ENCODE measurements at regions not wholly inside any gene's neighbourhood (a gene's known extent, or its start where the extent isn't known, plus 50 kb on each side); places are given as distances from the start of the nearest gene placed in this dataset.
A peak's percentile ranks its signal among the peaks of the same experiment; 100 is the strongest.

- Histone ChIP-seq H3K9ac (ENCODE audit: low read length) (peak overlapping the region; percentile 53; the same call in 1 of the 2 replicates), H2AFZ (ENCODE audit: low read depth, low read length) (no peak overlapping the region), H3K36me3 (replicated peaks; ENCODE audit: low read depth, low read length) (peaks cover 29% of the 10 kb centered on the region)
Measured at GRCh38 chr7:22676385-22676784, 50.6 kb upstream of the IL6 start.

GRCh38 chr7:22675917-22676343 lies 51.1 kb upstream of the IL6 start:
- Histone ChIP-seq H3K9ac (ENCODE audit: low read length) (peak overlapping the region; percentile 12; the same call in 1 of the 2 replicates), H3K36me3 (replicated peaks; ENCODE audit: low read depth, low read length) (peaks cover 28% of the 10 kb centered on the region), H3K27me3 (ENCODE audit: low read depth, low read length) (no peaks in the 10 kb centered on the region), H2AFZ (ENCODE audit: low read depth, low read length) (no peak overlapping the region), H3K4me2 (ENCODE audit: low read length) (peak overlapping the region; percentile 81), H3K9me3 (ENCODE audit: insufficient read depth, low read length) (no peaks in the 10 kb centered on the region), H3K79me2 (ENCODE audit: low read length) (peaks cover 100% of the 10 kb centered on the region), H3K4me3 (ENCODE audit: low read length) (peak overlapping the region; percentile 24; the same call in 1 of the 2 replicates), H4K20me1 (ENCODE audit: insufficient read depth, low read length) (peaks cover 81% of the 10 kb centered on the region), H3K4me1 (ENCODE audit: low read length) (peaks cover 79% of the 10 kb centered on the region), H3K27ac (ENCODE audit: low read length) (peak overlapping the region; percentile 96)
- TF ChIP-seq EZH2phosphoT487 (IDR thresholded peaks at IDR 0.05; ENCODE audit: low read depth) (no peak), CTCF (IDR thresholded peaks at IDR 0.05; ENCODE audit: low read depth, low read length) (no peak)

More at GRCh38 chr7:22676385-22676784, 50.6 kb upstream of the IL6 start:
- peaks cover 81% of the 10 kb centered on the region for H4K20me1 ChIP-seq (ENCODE audit: insufficient read depth, low read length)
- TF ChIP-seq CTCF (IDR thresholded peaks at IDR 0.05; ENCODE audit: low read depth, low read length) = no peak
- TF ChIP-seq EZH2phosphoT487 (IDR thresholded peaks at IDR 0.05; ENCODE audit: low read depth) = no peak
- H3K27me3 ChIP-seq (ENCODE audit: low read depth, low read length) = no peaks in the 10 kb centered on the region
- peak overlapping the region; percentile 96 for H3K27ac ChIP-seq (ENCODE audit: low read length)
- H3K9me3 ChIP-seq (ENCODE audit: insufficient read depth, low read length) = no peaks in the 10 kb centered on the region
- peak overlapping the region; percentile 81 for H3K4me2 ChIP-seq (ENCODE audit: low read length)
- H3K79me2 ChIP-seq (ENCODE audit: low read length) = peaks cover 100% of the 10 kb centered on the region
- H3K4me3 ChIP-seq (ENCODE audit: low read length) = peak overlapping the region; percentile 54
- peaks cover 74% of the 10 kb centered on the region for H3K4me1 ChIP-seq (ENCODE audit: low read length)

- TF ChIP-seq EZH2phosphoT487 (IDR thresholded peaks at IDR 0.05; ENCODE audit: low read depth) (no peak), CTCF (IDR thresholded peaks at IDR 0.05; ENCODE audit: low read depth, low read length) (no peak)
Measured at GRCh38 chr7:22675421-22675820, 51.6 kb upstream of the IL6 start.

GRCh38 chr7:22672846-22673680 lies 53.9 kb upstream of the IL6 start:
- Histone ChIP-seq H3K36me3 (replicated peaks; ENCODE audit: low read depth, low read length) (peaks cover 44% of the 10 kb centered on the region), H3K79me2 (ENCODE audit: low read length) (peaks cover 100% of the 10 kb centered on the region), H3K27ac (ENCODE audit: low read length) (peak overlapping the region; percentile 73), H3K27me3 (ENCODE audit: low read depth, low read length) (no peaks in the 10 kb centered on the region), H4K20me1 (ENCODE audit: insufficient read depth, low read length) (peaks cover 85% of the 10 kb centered on the region), H3K9ac (ENCODE audit: low read length) (peak overlapping the region; percentile 50), H3K9me3 (ENCODE audit: insufficient read depth, low read length) (no peaks in the 10 kb centered on the region), H3K4me3 (ENCODE audit: low read length) (peak overlapping the region; percentile 56), H2AFZ (ENCODE audit: low read depth, low read length) (no peak overlapping the region), H3K4me2 (ENCODE audit: low read length) (peak overlapping the region; percentile 73), H3K4me1 (ENCODE audit: low read length) (peaks cover 74% of the 10 kb centered on the region)
- TF ChIP-seq EZH2phosphoT487 (IDR thresholded peaks at IDR 0.05; ENCODE audit: low read depth) (no peak), CTCF (IDR thresholded peaks at IDR 0.05; ENCODE audit: low read depth, low read length) (no peak)

More at GRCh38 chr7:22675421-22675820, 51.6 kb upstream of the IL6 start:
- Histone ChIP-seq H2AFZ (ENCODE audit: low read depth, low read length) (no peak overlapping the region), H3K4me3 (ENCODE audit: low read length) (no peak overlapping the region), H3K4me2 (ENCODE audit: low read length) (no peak overlapping the region), H3K4me1 (ENCODE audit: low read length) (peaks cover 82% of the 10 kb centered on the region), H3K79me2 (ENCODE audit: low read length) (peaks cover 100% of the 10 kb centered on the region), H3K27me3 (ENCODE audit: low read depth, low read length) (no peaks in the 10 kb centered on the region), H3K9ac (ENCODE audit: low read length) (no peak overlapping the region), H4K20me1 (ENCODE audit: insufficient read depth, low read length) (peaks cover 80% of the 10 kb centered on the region), H3K36me3 (replicated peaks; ENCODE audit: low read depth, low read length) (peaks cover 25% of the 10 kb centered on the region), H3K27ac (ENCODE audit: low read length) (peak overlapping the region; percentile 96), H3K9me3 (ENCODE audit: insufficient read depth, low read length) (no peaks in the 10 kb centered on the region)

Data from OCI-LY3 (cell line).